ENCODE measurements at regions not wholly inside any gene's neighbourhood (a gene's known extent, or its start where the extent isn't known, plus 50 kb on each side); places are given as distances from the start of the nearest gene placed in this dataset.

DNA sequence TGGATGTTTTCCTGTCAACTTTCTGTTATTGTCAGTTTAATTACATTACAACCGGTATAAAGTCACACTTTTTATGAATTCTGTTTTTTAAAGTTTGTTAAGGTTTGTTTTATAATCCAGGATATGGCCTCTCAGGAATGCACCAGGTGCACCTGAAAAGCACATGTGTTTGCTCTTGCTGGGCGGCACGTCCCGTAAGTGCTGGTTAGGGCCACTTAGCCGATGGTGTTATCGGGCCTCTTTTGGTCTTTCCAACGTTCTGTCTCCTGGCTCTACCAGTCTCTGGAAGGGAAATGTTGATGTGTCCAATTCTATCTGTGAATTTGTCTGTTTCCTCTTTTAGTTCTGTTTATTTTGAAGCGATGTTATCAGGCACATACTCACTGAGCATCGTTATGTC, 695.7 kb downstream of the BRD1 start:
- ATAC-seq (no peak), DNase-seq (ENCODE audit: low read depth, low spot score) (no peak)
- Histone ChIP-seq H2AFZ (ENCODE audit: low read depth, low read length, poor library complexity, severe bottlenecking) (no peak overlapping the region), H3K36me3 (ENCODE audit: control insufficient read depth in 1 of 2, insufficient read depth in 2 of 2, low read length in 2 of 2) (no peaks in the 10 kb centered on the region), H4K20me1 (ENCODE audit: insufficient read depth) (no peaks in the 10 kb centered on the region), H3K4me3 (replicated peaks in 1 of 2; ENCODE audit: low read depth in 1 of 2, low read length in 2 of 2) (no peak overlapping the region), H3K79me2 (ENCODE audit: insufficient read depth, low read length) (no peaks in the 10 kb centered on the region), H3K27ac (ENCODE audit: low read depth, low read length) (no peak overlapping the region), H3K9me3 (ENCODE audit: control insufficient read depth in 1 of 2, insufficient read depth in 1 of 2, low read depth in 1 of 2, low read length in 2 of 2) (no peaks in the 10 kb centered on the region), H3K27me3 (ENCODE audit: insufficient read depth, low read length) (peaks cover 62% of the 10 kb centered on the region), H3K9ac (ENCODE audit: low read length) (no peak overlapping the region), H3K4me1 (ENCODE audit: control insufficient read depth in 1 of 2, insufficient read depth in 2 of 2, low read length in 2 of 2) (no peaks in the 10 kb centered on the region), H3K9me2 (ENCODE audit: insufficient read depth) (no peaks in the 10 kb centered on the region), H3K4me2 (ENCODE audit: low read length) (no peak overlapping the region)
- RAD21 ChIA-PET (ENCODE audit: low non-redundant PET in 1 of 2, low total read pairs in 2 of 2, uncharacterized antibody in 2 of 2, unreplicated experiment in 2 of 2), result no interaction called here
- CTCF ChIA-PET, result no interaction called here
- intact Hi-C loops (cut with micrococcal nuclease), result no loop called here
- BruUV-seq (replicated peaks), result no TSS peak
- TF ChIP-seq JUND (IDR thresholded peaks at IDR 0.05), result no peak
- no peak for TF ChIP-seq POLR2AphosphoS5 (IDR thresholded peaks at IDR 0.05; ENCODE audit: low read depth, low read length)
- no peak for TF ChIP-seq TCF7L2 (IDR thresholded peaks at IDR 0.05; ENCODE audit: borderline replicate concordance, extremely low read depth, insufficient read depth, insufficient read length)
- TF ChIP-seq, protein P1, sequence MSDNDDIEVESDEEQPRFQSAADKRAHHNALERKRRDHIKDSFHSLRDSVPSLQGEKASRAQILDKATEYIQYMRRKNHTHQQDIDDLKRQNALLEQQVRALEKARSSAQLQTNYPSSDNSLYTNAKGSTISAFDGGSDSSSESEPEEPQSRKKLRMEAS (IDR thresholded peaks at IDR 0.05), result no peak
- no peak for TF ChIP-seq EZH2phosphoT487 (IDR thresholded peaks at IDR 0.05; ENCODE audit: borderline replicate concordance)
- no peak for TF ChIP-seq ZNF274 (IDR thresholded peaks at IDR 0.05; ENCODE audit: low read depth, low read length)
- no peak for TF ChIP-seq CEBPB (IDR thresholded peaks at IDR 0.05; ENCODE audit: low read depth)
- TF ChIP-seq EGR1 (IDR thresholded peaks at IDR 0.05; ENCODE audit: low read depth), result no peak
- TF ChIP-seq, protein P2, sequence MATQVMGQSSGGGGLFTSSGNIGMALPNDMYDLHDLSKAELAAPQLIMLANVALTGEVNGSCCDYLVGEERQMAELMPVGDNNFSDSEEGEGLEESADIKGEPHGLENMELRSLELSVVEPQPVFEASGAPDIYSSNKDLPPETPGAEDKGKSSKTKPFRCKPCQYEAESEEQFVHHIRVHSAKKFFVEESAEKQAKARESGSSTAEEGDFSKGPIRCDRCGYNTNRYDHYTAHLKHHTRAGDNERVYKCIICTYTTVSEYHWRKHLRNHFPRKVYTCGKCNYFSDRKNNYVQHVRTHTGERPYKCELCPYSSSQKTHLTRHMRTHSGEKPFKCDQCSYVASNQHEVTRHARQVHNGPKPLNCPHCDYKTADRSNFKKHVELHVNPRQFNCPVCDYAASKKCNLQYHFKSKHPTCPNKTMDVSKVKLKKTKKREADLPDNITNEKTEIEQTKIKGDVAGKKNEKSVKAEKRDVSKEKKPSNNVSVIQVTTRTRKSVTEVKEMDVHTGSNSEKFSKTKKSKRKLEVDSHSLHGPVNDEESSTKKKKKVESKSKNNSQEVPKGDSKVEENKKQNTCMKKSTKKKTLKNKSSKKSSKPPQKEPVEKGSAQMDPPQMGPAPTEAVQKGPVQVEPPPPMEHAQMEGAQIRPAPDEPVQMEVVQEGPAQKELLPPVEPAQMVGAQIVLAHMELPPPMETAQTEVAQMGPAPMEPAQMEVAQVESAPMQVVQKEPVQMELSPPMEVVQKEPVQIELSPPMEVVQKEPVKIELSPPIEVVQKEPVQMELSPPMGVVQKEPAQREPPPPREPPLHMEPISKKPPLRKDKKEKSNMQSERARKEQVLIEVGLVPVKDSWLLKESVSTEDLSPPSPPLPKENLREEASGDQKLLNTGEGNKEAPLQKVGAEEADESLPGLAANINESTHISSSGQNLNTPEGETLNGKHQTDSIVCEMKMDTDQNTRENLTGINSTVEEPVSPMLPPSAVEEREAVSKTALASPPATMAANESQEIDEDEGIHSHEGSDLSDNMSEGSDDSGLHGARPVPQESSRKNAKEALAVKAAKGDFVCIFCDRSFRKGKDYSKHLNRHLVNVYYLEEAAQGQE (IDR thresholded peaks at IDR 0.05; ENCODE audit: low read depth), result no peak
- no peak for TF ChIP-seq CBX3 (IDR thresholded peaks at IDR 0.05; ENCODE audit: low read depth)
- TF ChIP-seq, protein P3, sequence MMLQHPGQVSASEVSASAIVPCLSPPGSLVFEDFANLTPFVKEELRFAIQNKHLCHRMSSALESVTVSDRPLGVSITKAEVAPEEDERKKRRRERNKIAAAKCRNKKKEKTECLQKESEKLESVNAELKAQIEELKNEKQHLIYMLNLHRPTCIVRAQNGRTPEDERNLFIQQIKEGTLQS (IDR thresholded peaks at IDR 0.05), result no peak
- TF ChIP-seq ZFX (IDR thresholded peaks at IDR 0.05), result no peak
- TF ChIP-seq SIN3A (IDR thresholded peaks at IDR 0.05; ENCODE audit: low read depth), result no peak
- TF ChIP-seq FOSL1 (IDR thresholded peaks at IDR 0.05; ENCODE audit: low read depth), result no peak
- TF ChIP-seq SRF (IDR thresholded peaks at IDR 0.05; ENCODE audit: low read depth), result no peak
- no peak for TF ChIP-seq SP1 (IDR thresholded peaks at IDR 0.05; ENCODE audit: low read depth)
- TF ChIP-seq, protein P4, sequence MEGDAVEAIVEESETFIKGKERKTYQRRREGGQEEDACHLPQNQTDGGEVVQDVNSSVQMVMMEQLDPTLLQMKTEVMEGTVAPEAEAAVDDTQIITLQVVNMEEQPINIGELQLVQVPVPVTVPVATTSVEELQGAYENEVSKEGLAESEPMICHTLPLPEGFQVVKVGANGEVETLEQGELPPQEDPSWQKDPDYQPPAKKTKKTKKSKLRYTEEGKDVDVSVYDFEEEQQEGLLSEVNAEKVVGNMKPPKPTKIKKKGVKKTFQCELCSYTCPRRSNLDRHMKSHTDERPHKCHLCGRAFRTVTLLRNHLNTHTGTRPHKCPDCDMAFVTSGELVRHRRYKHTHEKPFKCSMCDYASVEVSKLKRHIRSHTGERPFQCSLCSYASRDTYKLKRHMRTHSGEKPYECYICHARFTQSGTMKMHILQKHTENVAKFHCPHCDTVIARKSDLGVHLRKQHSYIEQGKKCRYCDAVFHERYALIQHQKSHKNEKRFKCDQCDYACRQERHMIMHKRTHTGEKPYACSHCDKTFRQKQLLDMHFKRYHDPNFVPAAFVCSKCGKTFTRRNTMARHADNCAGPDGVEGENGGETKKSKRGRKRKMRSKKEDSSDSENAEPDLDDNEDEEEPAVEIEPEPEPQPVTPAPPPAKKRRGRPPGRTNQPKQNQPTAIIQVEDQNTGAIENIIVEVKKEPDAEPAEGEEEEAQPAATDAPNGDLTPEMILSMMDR (IDR thresholded peaks at IDR 0.05 in 2 of 3, conservative IDR thresholded peaks at IDR 0.05 in 1 of 3; ENCODE audit: borderline replicate concordance in 1 of 3, insufficient read depth in 1 of 3, low read depth in 2 of 3, low read length in 2 of 3), result no peak
- POLR2A ChIA-PET, result no interaction called here
